Breast epithelium (tissue), 4 donors: ENCODE measurements at regions not wholly inside any gene's neighbourhood (a gene's known extent, or its start where the extent isn't known, plus 50 kb on each side); places are given as distances from the start of the nearest gene placed in this dataset.
"Not testable (repeated sequence)": the region's sequence is repeated elsewhere in the genome, so short reads cannot be mapped to it uniquely, and the experiment has no call there.

Source experiments
- DNase-seq, 2 donors: peaks; one replicate each; pipeline ENCODE4 v3.0.0-alpha.2; 2019; ENCODE audit warnings: low spot score in 2 of 2
- H3K27ac ChIP-seq, 2 donors: fragments of 200-600 bp; sonication (generic) in 1 of 2; one replicate each; pipeline ENCODE4 v1.5.1; 2016 to 2019; ENCODE audit warnings: mild to moderate bottlenecking in 1 of 2
- H3K27me3 ChIP-seq, 2 donors: fragments of 200-600 bp; sonication (generic) in 1 of 2; one replicate each; pipeline versions ENCODE4 v1.5.1 to v1.6.0; 2017 to 2019; ENCODE audit warnings: control low read depth in 1 of 2, mild to moderate bottlenecking in 1 of 2
- H3K36me3 ChIP-seq: fragments of 200-600 bp; one replicate; pipeline ENCODE4 v1.5.1; 2019
- H3K4me1 ChIP-seq, 2 donors: fragments of 200-600 bp; sonication (generic); one replicate each; pipeline ENCODE4 v1.5.1; 2016 to 2019; ENCODE audit warnings: control low read depth in 1 of 2
- H3K4me3 ChIP-seq, 3 donors: fragments of 200-600 bp; sonication (generic); 1 replicate in 2 of 3; 2 replicates in 1 of 3; pipeline ENCODE4 v1.5.1; 2016 to 2019; ENCODE audit warnings: mild to moderate bottlenecking in 3 of 3, moderate library complexity in 2 of 3
- H3K9me3 ChIP-seq, 2 donors: fragments of 200-600 bp; sonication (generic) in 1 of 2; one replicate each; pipeline ENCODE4 v1.5.1; 2016 to 2019; ENCODE audit warnings: control low read depth in 1 of 2
- POLR2A ChIP-seq: fragments of 450-650 bp; IDR thresholded peaks from one replicate; pipeline ENCODE4 v1.6.1; 2016; ENCODE audit warnings: antibody characterized with exemption, mild to moderate bottlenecking, moderate library complexity
- POLR2AphosphoS5 ChIP-seq, 3 donors: sonication (generic); formaldehyde crosslinking; IDR thresholded peaks; one replicate each; pipeline ENCODE4 v1.6.1; 2017; ENCODE audit warnings: antibody characterized with exemption in 3 of 3
- intact Hi-C: fragments of 100-400 bp; cut with DNase I; formaldehyde crosslinking; loops from one replicate; pipeline ENCODE4 v1.15.1; 2023; ENCODE audit warnings: low total_unique reads
- TF ChIP-seq, protein P1 (sequence below), 3 donors: fragments of 450-650 bp; IDR thresholded peaks; one replicate each; pipeline ENCODE4 v1.5.1; 2016 to 2017; ENCODE audit warnings: antibody characterized with exemption in 3 of 3, mild to moderate bottlenecking in 3 of 3, moderate library complexity in 3 of 3

DNA sequence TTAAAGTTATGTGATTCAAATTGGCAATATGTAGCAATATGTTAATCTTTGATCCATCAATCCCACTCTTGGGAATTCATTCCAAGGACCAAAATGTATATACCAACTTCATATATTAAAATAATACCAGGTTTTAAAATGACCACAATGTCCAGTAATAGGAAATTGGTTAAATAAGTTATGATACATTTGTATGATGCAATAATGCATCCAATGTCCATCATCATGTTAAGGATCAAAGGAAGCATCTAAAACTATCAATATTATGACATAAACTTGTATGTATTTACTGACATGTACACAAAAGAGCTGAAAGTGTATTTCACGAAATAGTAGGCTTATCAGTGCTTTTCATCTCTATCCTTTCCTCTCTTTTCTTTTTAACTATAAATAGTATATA lies 406.0 kb downstream of the RSL24D1 start:
- TF ChIP-seq POLR2A = no peak
- TF ChIP-seq POLR2AphosphoS5 (IDR thresholded peaks at IDR 0.05) = no peak
- TF ChIP-seq, protein P1, sequence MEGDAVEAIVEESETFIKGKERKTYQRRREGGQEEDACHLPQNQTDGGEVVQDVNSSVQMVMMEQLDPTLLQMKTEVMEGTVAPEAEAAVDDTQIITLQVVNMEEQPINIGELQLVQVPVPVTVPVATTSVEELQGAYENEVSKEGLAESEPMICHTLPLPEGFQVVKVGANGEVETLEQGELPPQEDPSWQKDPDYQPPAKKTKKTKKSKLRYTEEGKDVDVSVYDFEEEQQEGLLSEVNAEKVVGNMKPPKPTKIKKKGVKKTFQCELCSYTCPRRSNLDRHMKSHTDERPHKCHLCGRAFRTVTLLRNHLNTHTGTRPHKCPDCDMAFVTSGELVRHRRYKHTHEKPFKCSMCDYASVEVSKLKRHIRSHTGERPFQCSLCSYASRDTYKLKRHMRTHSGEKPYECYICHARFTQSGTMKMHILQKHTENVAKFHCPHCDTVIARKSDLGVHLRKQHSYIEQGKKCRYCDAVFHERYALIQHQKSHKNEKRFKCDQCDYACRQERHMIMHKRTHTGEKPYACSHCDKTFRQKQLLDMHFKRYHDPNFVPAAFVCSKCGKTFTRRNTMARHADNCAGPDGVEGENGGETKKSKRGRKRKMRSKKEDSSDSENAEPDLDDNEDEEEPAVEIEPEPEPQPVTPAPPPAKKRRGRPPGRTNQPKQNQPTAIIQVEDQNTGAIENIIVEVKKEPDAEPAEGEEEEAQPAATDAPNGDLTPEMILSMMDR (IDR thresholded peaks at IDR 0.05) = no peak
- intact Hi-C loops = no loop called here

DNA sequence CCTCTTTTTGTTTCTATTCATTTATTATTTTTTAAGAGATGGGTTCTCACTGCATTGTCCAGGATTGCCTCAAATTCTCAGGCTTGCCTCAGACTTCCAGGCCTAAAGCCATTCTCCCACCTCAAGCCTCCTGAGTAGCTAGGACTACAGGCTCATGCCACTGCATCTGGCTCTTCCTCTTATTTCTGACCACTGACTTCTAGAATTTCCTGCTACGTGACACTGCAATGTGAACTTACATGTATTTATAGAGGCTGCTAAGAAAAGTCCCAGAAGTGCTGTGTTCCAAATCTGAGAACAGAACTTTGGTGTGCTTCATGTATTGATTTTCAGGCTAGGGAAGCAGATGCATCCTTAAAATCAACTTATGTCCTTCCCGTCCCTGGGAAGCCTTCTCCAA lies 407.4 kb downstream of the RSL24D1 start:
- DNase-seq = no peak
- TF ChIP-seq POLR2AphosphoS5 (IDR thresholded peaks at IDR 0.05) (no peak), POLR2A (no peak)
- TF ChIP-seq, protein P1 (IDR thresholded peaks at IDR 0.05) = no peak
- no peaks in the 10 kb centered on the region for H3K4me1 ChIP-seq
- no peak overlapping the region for H3K27ac ChIP-seq
- intact Hi-C loops = no loop called here
- H3K9me3 ChIP-seq = no peaks in the 10 kb centered on the region
- H3K27me3 ChIP-seq = no peaks in the 10 kb centered on the region
- no peak overlapping the region for H3K4me3 ChIP-seq
- no peaks in the 10 kb centered on the region for H3K36me3 ChIP-seq

More for the DNA sequence above, 406.0 kb downstream of the RSL24D1 start:
- H3K36me3 ChIP-seq = no peaks in the 10 kb centered on the region
- no peaks in the 10 kb centered on the region for H3K4me1 ChIP-seq
- H3K4me3 ChIP-seq = no peak overlapping the region
- no peak overlapping the region for H3K27ac ChIP-seq
- H3K9me3 ChIP-seq = no peaks in the 10 kb centered on the region
- no peak for DNase-seq
- H3K27me3 ChIP-seq = no peaks in the 10 kb centered on the region

DNA sequence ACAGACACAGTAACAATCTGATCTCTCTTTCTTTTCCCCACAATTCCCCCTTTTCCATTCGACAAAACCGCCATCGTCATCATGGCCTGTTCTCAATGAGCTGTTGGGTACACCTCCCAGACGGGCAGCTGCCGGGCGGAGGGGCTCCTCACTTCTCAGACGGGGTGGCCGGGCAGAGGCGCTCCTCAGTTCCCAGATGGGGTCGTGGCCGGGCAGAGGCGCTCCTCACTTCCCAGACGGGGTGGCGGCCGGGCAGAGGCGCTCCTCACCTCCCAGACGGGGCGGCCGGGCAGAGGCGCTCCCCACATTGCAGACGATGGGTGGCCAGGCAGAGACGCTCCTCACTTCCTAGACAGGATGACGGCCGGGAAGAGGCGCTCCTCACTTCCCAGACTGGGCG lies 415.5 kb downstream of the RSL24D1 start:
- H3K27ac ChIP-seq, H3K4me3 ChIP-seq, H3K4me1 ChIP-seq, H3K9me3 ChIP-seq, H3K27me3 ChIP-seq, H3K36me3 ChIP-seq, DNase-seq, intact Hi-C loops: not testable (repeated sequence)

DNA sequence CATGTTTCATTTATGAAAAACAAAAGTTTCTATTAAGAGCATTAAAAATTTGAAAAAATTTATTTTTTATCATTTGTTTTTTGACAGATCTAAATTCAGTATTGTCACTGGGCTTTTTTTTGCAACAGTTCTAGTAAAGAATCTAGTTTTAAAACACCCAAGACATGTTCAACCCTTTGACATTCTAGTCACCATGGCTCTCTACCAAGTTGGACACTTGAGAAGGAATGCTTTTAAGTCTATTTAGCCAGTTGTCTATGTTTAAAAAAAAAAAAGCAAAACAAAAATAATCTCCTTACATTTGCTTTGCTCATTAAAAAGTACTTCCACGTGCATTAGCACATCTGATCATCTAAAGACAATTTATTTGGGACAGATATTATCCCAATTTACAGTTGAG lies 417.5 kb downstream of the RSL24D1 start:
- H3K27ac ChIP-seq = no peak overlapping the region
- no peaks in the 10 kb centered on the region for H3K4me1 ChIP-seq
- no peak overlapping the region for H3K4me3 ChIP-seq
- TF ChIP-seq POLR2AphosphoS5 (IDR thresholded peaks at IDR 0.05) = no peak
- TF ChIP-seq, protein P1 (IDR thresholded peaks at IDR 0.05) = no peak
- no peak for TF ChIP-seq POLR2A
- intact Hi-C loops = no loop called here
- H3K9me3 ChIP-seq = no peaks in the 10 kb centered on the region
- H3K27me3 ChIP-seq = no peaks in the 10 kb centered on the region
- no peak for DNase-seq
- no peaks in the 10 kb centered on the region for H3K36me3 ChIP-seq

DNA sequence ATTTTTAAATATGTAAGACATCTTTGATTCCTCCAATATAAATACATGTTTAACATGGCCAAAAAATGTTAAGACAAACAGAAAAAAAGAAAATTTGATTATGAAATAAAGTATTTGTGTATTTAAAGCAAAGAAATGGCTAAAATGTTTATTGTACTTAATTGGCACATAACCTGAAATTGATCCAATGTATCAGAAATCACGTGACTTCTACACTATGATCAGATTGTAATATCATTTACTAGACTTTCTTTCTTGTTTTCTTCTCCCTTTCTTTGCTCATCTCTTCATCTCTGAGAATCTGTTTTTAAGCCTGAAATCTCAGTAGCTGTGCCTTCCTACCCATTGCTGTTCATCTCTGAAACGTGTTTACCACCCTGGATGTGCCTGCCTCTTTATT lies 420.3 kb downstream of the RSL24D1 start:
- H3K36me3 ChIP-seq = no peaks in the 10 kb centered on the region
- TF ChIP-seq POLR2AphosphoS5 (IDR thresholded peaks at IDR 0.05) (no peak), POLR2A (no peak)
- TF ChIP-seq, protein P1 (IDR thresholded peaks at IDR 0.05) = no peak
- intact Hi-C loops = no loop called here

DNA sequence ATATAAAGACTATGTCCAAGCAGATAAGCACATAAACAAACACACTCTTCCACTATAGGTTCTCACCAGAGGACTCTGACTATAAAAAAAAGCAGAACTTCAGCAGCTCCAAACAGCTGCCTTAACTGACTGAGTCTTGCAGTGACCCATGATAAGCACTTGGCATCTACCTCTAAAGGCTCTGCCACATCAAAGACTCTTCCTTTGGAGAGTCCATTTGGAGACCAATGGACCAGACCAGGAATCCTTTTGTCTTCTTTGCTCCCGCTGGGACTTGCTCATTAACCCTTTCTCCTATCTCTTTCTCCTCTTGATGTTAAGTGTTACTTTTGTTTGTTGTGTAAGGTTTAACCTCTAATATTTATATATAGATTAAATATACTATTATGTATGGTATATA lies 424.1 kb downstream of the RSL24D1 start:
- no peak for DNase-seq
- Histone ChIP-seq H3K4me1 (no peaks in the 10 kb centered on the region), H3K4me3 (no peak overlapping the region), H3K36me3 (no peaks in the 10 kb centered on the region), H3K9me3 (no peaks in the 10 kb centered on the region), H3K27ac (no peak overlapping the region), H3K27me3 (no peaks in the 10 kb centered on the region)
- TF ChIP-seq POLR2AphosphoS5 (IDR thresholded peaks at IDR 0.05) (no peak), POLR2A (no peak)
- TF ChIP-seq, protein P1 (IDR thresholded peaks at IDR 0.05) = no peak
- intact Hi-C loops = no loop called here

More for the DNA sequence above, 420.3 kb downstream of the RSL24D1 start:
- Histone ChIP-seq H3K9me3 (no peaks in the 10 kb centered on the region), H3K27me3 (no peaks in the 10 kb centered on the region), H3K4me1 (no peaks in the 10 kb centered on the region), H3K4me3 (no peak overlapping the region), H3K27ac (no peak overlapping the region)
- DNase-seq = no peak

DNA sequence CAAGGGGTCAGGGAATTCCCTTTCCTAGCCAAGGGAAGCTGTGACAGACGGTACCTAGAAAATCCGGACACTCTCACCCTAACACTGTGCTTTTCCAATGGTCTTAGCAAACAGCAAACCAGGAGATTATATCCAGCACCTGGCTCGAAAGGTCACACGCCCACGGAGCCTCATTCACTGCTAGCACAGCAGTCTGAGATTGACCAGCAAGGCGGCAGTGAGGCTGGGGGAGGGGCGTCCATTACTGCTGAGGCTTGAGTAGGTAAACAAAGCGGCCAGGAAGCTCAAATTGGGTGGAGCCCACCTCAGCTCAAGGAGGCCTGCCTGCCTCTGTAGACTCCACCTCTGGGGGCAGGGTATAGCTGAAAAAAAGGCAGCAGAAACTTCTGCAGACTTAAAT lies 447.3 kb downstream of the RSL24D1 start:
- H3K27ac ChIP-seq, intact Hi-C loops, H3K36me3 ChIP-seq, DNase-seq, H3K4me1 ChIP-seq, H3K4me3 ChIP-seq, H3K27me3 ChIP-seq: not testable (repeated sequence)
- peaks cover 8 to 10% of the 10 kb centered on the region in 2 donors for H3K9me3 ChIP-seq
